ENCODE measurements at regions not wholly inside any gene's neighbourhood (a gene's known extent, or its start where the extent isn't known, plus 50 kb on each side); places are given as distances from the start of the nearest gene placed in this dataset.

DNA sequence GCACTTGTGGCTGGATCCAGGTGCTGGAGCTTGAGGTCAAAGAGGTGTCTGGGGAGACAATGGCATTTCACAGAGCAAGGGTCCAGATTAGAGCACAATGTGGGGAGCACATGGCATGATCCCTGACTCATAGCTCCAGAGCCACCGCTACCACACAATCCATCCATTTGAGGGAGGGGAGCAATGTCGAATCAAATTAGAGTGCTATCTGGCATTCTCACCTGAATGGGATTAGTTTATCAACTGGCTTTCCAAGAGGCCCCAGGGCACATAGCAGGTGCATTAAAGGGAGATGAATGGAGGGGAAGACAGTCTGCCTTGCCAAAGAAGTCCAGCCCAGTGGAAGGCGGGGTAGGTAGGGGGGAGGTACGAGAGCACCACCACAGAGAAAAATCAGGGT, 194.4 kb upstream of the GPR12 start:
- TF ChIP-seq, protein P1, sequence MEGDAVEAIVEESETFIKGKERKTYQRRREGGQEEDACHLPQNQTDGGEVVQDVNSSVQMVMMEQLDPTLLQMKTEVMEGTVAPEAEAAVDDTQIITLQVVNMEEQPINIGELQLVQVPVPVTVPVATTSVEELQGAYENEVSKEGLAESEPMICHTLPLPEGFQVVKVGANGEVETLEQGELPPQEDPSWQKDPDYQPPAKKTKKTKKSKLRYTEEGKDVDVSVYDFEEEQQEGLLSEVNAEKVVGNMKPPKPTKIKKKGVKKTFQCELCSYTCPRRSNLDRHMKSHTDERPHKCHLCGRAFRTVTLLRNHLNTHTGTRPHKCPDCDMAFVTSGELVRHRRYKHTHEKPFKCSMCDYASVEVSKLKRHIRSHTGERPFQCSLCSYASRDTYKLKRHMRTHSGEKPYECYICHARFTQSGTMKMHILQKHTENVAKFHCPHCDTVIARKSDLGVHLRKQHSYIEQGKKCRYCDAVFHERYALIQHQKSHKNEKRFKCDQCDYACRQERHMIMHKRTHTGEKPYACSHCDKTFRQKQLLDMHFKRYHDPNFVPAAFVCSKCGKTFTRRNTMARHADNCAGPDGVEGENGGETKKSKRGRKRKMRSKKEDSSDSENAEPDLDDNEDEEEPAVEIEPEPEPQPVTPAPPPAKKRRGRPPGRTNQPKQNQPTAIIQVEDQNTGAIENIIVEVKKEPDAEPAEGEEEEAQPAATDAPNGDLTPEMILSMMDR (IDR thresholded peaks at IDR 0.05) = no peak
- no peak for TF ChIP-seq POLR2A (IDR thresholded peaks at IDR 0.05)
- TF ChIP-seq EP300 (IDR thresholded peaks at IDR 0.05) = no peak
- TF ChIP-seq POLR2AphosphoS5 (IDR thresholded peaks at IDR 0.05) = no peak

Measured in gastroesophageal sphincter (tissue), 3 donors.